ENCODE measurements at regions not wholly inside any gene's neighbourhood (a gene's known extent, or its start where the extent isn't known, plus 50 kb on each side); places are given as distances from the start of the nearest gene placed in this dataset.

DNA sequence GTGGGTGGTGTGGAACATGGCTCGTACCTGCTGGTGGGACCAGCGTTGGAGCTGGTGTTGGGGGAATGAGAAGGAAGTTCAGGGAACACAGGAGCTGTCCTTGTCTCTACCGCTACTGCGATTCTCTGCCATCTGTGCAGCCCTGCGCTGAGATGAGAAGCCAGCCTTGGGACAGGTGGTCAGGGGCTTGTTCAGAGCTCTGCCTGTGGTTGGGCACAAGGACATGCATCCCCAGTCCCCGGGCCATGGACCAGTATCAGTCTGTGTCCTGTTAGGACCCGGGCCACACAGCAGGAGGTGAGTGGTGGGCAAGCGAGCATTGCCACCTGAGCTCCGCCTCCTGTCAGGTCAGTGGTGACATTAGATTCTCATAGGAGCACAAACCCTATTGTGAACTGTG lies 164.4 kb downstream of the TSN start:
- Mint-ChIP-seq H3K27ac (no peak overlapping the region), H3K4me1 (no peaks in the 10 kb centered on the region), H3K4me3 (no peak overlapping the region), H3K27me3 (ENCODE audit: low read depth in 2 of 2) (peaks cover 0 to 3% of the 10 kb centered on the region in 2 donors), H3K36me3 (no peaks in the 10 kb centered on the region), H3K9me3 (peaks cover 0 to 2% of the 10 kb centered on the region in 2 donors)
- H3K27ac ChIP-seq (ENCODE audit: low read length) = no peak overlapping the region
- H3K4me1 ChIP-seq (ENCODE audit: control insufficient read depth, insufficient read depth, low read length) = no peaks in the 10 kb centered on the region
- H3K27me3 ChIP-seq (ENCODE audit: control insufficient read depth, insufficient read depth, low read length) = no peaks in the 10 kb centered on the region
- DNase-seq (no peak), ATAC-seq (no peak)
- no peaks in the 10 kb centered on the region for H3K36me3 ChIP-seq (ENCODE audit: control insufficient read depth, insufficient read depth, low read length)
- TF ChIP-seq, protein P1, sequence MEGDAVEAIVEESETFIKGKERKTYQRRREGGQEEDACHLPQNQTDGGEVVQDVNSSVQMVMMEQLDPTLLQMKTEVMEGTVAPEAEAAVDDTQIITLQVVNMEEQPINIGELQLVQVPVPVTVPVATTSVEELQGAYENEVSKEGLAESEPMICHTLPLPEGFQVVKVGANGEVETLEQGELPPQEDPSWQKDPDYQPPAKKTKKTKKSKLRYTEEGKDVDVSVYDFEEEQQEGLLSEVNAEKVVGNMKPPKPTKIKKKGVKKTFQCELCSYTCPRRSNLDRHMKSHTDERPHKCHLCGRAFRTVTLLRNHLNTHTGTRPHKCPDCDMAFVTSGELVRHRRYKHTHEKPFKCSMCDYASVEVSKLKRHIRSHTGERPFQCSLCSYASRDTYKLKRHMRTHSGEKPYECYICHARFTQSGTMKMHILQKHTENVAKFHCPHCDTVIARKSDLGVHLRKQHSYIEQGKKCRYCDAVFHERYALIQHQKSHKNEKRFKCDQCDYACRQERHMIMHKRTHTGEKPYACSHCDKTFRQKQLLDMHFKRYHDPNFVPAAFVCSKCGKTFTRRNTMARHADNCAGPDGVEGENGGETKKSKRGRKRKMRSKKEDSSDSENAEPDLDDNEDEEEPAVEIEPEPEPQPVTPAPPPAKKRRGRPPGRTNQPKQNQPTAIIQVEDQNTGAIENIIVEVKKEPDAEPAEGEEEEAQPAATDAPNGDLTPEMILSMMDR (IDR thresholded peaks at IDR 0.05) = no peak
- WGBS (ENCODE audit: insufficient coverage) = 94% methylated on average over 9 of the region's 9 CpGs
- no peak overlapping the region for H3K4me3 ChIP-seq (ENCODE audit: low read length)
- no peaks in the 10 kb centered on the region for H3K9me3 ChIP-seq (ENCODE audit: control insufficient read depth, insufficient read depth, low read length)
- intact Hi-C loops (cut with micrococcal nuclease) = no loop called here

DNA sequence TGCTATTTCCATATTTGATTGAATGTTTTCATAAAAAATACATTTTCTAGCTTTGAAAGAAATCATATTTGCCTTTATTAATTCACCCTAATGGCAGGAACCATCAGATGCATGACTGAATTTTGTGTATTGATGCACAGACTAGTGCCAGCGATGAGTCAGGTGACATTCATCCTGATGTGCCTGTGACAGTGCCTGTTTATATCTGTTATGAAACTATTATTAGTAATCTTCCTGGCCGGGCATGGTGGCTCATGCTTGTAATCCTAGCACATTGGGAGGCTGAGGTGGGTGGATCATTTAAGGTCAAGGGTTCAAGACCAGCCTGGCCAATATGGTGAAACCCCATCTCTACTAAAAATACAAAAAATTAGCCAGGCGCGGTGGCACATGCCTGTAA lies 170.0 kb downstream of the TSN start:
- no peak overlapping the region for H3K27ac Mint-ChIP-seq
- no peak overlapping the region for H3K4me3 ChIP-seq (ENCODE audit: low read length)
- H3K36me3 ChIP-seq (ENCODE audit: control insufficient read depth, insufficient read depth, low read length) = no peaks in the 10 kb centered on the region
- DNase-seq (no peak), ATAC-seq (no peak)
- no peaks in the 10 kb centered on the region for H3K4me1 Mint-ChIP-seq
- no peaks in the 10 kb centered on the region for H3K36me3 Mint-ChIP-seq
- H3K27me3 Mint-ChIP-seq (ENCODE audit: low read depth in 2 of 2) = peaks cover 0 to 3% of the 10 kb centered on the region in 2 donors
- no peak overlapping the region for H3K4me3 Mint-ChIP-seq
- TF ChIP-seq, protein P1 (IDR thresholded peaks at IDR 0.05) = no peak
- no peaks in the 10 kb centered on the region for H3K9me3 ChIP-seq (ENCODE audit: control insufficient read depth, insufficient read depth, low read length)
- H3K4me1 ChIP-seq (ENCODE audit: control insufficient read depth, insufficient read depth, low read length) = no peaks in the 10 kb centered on the region
- H3K27ac ChIP-seq (ENCODE audit: low read length) = no peak overlapping the region
- intact Hi-C loops (cut with micrococcal nuclease) = no loop called here
- WGBS (ENCODE audit: insufficient coverage) = 97% methylated on average over 3 of the region's 4 CpGs
- H3K9me3 Mint-ChIP-seq = peaks cover 0 to 2% of the 10 kb centered on the region in 2 donors
- no peaks in the 10 kb centered on the region for H3K27me3 ChIP-seq (ENCODE audit: control insufficient read depth, insufficient read depth, low read length)

DNA sequence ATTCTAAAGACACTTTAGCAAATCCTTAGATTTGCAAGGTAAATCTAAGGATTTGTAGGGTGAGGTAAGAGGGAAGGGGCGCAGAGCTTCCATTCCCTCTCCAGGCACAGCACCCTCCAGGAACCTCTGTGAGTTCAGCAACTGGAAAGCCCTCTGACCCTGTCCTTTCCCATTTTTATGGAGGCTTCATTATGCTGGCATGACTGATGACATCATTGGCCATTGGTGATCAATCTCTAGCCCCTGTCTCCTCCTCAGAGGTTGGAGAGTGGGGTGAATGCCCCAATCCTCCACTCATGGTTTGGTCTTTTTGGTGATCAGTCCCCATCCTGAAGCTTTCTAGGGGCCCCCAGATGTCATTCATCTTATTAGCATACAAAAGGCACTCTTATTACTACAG lies 187.8 kb downstream of the TSN start:
- TF ChIP-seq, protein P1 (IDR thresholded peaks at IDR 0.05) = no peak
- Histone ChIP-seq H3K27ac (ENCODE audit: low read length) (no peak overlapping the region), H3K9me3 (ENCODE audit: control insufficient read depth, insufficient read depth, low read length) (no peaks in the 10 kb centered on the region), H3K36me3 (ENCODE audit: control insufficient read depth, insufficient read depth, low read length) (no peaks in the 10 kb centered on the region), H3K4me1 (ENCODE audit: control insufficient read depth, insufficient read depth, low read length) (no peaks in the 10 kb centered on the region), H3K4me3 (ENCODE audit: low read length) (no peak overlapping the region), H3K27me3 (ENCODE audit: control insufficient read depth, insufficient read depth, low read length) (no peaks in the 10 kb centered on the region)
- DNase-seq (no peak), ATAC-seq (no peak)
- Mint-ChIP-seq H3K36me3 (no peaks in the 10 kb centered on the region), H3K27me3 (ENCODE audit: low read depth in 2 of 2) (peaks cover 0 to 7% of the 10 kb centered on the region in 2 donors), H3K9me3 (no peaks in the 10 kb centered on the region), H3K4me1 (no peaks in the 10 kb centered on the region), H3K27ac (no peak overlapping the region), H3K4me3 (no peak overlapping the region)
- no CpG with 5 or more reads among the region's 1 CpG for WGBS (ENCODE audit: insufficient coverage)
- intact Hi-C loops (cut with micrococcal nuclease) = no loop called here

DNA sequence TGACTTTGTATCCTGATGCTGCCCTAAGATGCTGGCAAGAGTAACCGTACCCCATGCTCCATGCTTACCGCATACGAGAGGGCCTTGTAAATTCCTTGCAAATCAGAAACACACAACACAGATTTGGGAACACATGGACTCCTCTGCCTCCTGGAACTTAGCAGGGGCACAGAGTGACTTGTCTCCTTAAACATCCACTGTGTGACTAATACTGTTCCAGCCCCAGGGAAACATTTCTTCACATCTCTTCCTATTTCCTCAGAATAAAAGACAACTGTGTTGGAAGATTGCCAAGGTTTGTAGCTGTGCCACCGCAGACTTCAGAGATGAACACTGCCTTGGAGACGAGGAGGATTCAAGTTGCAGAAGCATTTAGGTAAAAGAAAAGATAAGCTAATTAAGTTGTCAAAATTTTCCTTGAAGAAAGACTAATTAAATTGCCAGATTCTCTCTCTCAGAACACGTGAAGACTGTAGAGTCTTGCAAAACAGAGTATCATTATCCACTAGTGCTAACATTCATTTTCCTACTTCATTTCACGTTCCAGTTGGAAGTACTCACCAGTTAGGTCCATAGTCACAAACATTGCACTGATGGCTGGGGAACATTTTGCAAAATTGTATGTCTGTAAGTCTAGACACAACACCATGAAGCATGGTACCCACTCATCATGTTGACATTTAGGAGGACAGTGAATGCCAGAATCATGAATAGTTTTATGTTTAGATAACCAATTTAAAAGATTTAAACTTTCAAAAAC lies 188.8 kb downstream of the TSN start:
- ATAC-seq (no peak), DNase-seq (no peak)
- Histone ChIP-seq H3K4me3 (ENCODE audit: low read length) (no peak overlapping the region), H3K27ac (ENCODE audit: low read length) (no peak overlapping the region), H3K36me3 (ENCODE audit: control insufficient read depth, insufficient read depth, low read length) (no peaks in the 10 kb centered on the region), H3K27me3 (ENCODE audit: control insufficient read depth, insufficient read depth, low read length) (no peaks in the 10 kb centered on the region), H3K4me1 (ENCODE audit: control insufficient read depth, insufficient read depth, low read length) (no peaks in the 10 kb centered on the region), H3K9me3 (ENCODE audit: control insufficient read depth, insufficient read depth, low read length) (no peaks in the 10 kb centered on the region)
- no peaks in the 10 kb centered on the region for H3K36me3 Mint-ChIP-seq
- no peak overlapping the region for H3K27ac Mint-ChIP-seq
- TF ChIP-seq, protein P1 (IDR thresholded peaks at IDR 0.05) = no peak
- H3K9me3 Mint-ChIP-seq = no peaks in the 10 kb centered on the region
- H3K27me3 Mint-ChIP-seq (ENCODE audit: low read depth in 2 of 2) = peaks cover 1 to 7% of the 10 kb centered on the region in 2 donors
- intact Hi-C loops (cut with micrococcal nuclease) = no loop called here
- 82% methylated on average over 7 of the region's 7 CpGs for WGBS (ENCODE audit: insufficient coverage)
- no peaks in the 10 kb centered on the region for H3K4me1 Mint-ChIP-seq
- H3K4me3 Mint-ChIP-seq = no peak overlapping the region

All from natural killer cell (primary cell).